NCI-H526 treated with DMSO at 0.1 percent for 48 hours (cell line): ENCODE measurements at regions not wholly inside any gene's neighbourhood (a gene's known extent, or its start where the extent isn't known, plus 50 kb on each side); places are given as distances from the start of the nearest gene placed in this dataset.

ENCODE experiments used
- DNase-seq: peaks from one replicate; lab custom pipeline; 2025; lab: John Stamatoyannopoulos, UW

DNA sequence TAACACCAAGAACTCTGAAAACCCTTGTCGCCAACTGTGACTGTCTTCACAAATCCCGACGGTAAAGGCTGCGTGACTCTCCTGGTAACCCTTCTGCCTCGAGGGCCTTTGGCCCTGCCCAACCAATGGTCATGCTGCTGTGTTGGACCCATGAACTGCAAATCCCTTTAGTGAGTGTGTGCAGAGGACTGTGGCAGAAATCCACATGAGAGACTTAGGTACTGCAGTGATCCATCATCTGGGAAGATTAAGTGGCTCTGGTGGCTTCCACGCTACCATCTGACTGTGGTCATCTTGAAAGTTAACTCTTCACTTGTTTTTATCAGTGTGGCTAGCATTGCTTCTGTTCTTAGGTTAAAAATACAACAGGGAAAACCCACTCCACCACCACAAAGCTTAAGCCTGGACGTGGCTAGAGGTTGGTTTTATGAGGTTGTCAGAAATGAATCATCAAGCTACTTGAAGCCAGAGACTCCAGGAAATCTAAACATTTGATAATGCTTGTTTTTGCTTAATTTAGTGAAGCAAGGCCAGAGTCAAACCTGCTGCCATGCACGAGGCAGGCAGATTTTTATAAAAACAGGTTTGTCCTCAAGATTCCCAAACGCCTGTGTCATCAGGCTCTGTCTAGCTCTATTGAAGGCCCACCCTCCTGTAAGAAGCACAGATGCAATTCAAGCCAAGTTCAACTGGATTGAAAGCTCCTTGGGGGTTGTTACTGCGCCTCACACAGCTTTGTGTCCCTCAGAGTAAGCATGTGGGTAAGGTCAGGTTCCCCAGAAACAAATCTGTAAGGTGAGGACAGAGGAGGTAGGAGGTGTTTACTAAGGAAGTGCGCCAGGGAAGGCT is 52.7 kb upstream of the ERCC6L2 start:
- DNase-seq, result no peak

DNA sequence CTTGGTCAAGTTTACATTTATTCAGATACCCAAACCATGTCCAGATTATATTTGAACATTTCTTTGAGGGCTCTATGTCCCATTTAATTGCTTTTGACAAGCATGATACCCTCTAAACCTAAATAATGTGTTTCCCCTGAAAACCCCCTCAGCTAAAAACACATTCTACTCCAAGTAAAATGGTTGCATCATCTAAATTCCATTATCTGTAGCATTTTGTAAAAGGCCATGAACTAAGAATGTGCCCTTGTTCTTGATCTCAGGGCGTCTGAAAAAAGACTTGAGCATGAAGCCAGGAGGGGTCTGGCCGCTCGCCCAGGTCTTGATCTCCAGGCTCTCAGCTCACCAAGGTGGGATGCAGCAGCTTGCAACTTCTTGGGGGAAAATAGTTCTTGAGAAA is 53.5 kb upstream of the ERCC6L2 start:
- no peak for DNase-seq

DNA sequence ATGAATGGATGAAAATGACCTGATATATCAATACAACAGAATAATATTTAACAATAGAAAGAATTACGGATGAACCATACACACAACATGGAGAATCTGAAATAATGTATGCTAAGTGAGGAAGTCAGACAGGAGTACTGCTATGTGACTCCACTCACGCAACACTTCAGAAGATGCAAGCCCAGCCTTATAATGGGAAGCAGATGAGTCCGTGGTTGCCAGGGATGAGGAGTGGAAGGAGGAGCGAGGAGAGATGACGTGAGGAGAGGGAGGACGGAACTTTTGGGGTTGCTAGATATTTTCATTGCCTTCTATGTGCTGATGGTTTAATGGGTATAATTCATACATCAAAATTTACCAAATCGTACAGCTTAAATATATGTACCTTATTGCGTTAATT is 55.4 kb upstream of the ERCC6L2 start:
- DNase-seq, result no peak

DNA sequence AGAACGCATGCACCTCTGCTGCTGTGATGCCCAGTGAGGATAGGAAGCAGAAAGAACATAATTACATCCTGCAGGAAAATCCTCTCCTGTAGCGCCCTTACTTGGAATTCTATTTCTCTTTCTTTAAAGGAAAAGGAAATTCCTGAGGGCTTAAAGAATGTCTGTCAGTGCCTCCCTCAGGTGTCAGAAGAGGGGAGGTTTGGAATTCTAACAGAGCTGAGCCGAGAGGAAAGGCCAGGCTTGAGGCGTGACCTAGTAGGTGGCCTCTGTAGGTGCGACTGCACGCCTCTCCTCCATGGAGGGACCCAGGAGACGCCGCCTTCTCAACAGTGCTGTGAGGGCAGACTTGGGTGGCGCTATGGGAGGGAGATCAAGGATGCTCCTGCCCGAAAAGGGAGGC is 55.9 kb upstream of the ERCC6L2 start:
- DNase-seq, result no peak

DNA sequence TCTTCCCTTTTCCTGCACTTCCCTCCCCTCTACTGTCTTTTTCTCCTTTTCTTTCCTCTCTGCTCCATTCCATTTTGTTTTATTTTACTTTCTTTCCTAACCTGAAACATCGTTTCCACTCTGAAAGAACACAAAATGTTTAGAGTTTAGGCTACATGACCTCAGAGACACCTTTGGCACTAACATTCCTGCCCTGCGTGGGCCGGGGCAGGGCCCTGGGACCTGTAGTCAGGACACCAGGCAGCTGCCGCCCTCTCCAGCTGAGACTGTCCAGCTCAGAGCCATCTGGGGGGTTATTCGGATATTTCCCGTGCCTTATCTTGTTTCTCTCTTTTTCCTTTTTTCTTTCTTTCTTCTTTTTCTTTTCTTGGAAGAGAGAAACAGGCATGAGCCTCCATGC is 58.3 kb upstream of the ERCC6L2 start:
- DNase-seq, result no peak

DNA sequence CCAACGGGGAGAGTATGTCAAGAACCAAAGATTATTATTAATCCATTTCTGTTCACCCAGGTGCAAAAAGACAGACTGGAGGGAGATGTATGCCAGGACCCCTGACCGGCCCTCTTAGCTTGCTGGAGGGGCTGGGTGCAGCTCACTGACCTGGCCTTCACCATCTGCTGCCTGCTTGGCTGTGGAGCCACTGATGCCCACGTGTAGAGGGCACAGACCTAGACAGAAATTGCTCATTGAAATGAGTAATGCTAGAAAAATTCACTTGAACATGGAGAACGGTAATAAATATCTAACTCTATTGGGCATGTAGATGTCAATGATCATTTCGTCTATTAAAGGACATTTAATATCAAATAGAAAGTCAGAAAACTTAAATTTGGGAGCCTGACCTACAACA is 58.8 kb upstream of the ERCC6L2 start:
- DNase-seq, result no peak

DNA sequence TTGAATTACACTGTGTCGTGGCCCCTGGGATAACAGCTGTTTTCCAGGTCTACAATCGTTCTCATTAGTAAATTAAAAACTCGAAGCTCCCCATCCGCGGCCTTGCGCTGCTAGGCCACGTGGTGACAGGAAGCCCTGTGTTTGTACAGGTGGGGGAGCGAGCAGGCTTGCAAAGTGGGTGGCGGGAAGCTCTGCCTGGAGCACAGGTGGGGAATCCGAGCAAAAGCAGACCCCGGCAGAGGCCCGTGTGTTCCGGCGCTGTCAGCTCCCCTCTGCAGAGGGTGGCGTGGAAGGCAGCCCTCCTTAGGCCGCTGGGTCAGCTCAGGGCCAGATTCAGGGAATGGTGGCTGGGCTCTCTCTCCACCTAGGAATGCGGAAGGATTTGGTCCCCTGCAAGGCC is 59.5 kb upstream of the ERCC6L2 start:
- DNase-seq, result no peak

DNA sequence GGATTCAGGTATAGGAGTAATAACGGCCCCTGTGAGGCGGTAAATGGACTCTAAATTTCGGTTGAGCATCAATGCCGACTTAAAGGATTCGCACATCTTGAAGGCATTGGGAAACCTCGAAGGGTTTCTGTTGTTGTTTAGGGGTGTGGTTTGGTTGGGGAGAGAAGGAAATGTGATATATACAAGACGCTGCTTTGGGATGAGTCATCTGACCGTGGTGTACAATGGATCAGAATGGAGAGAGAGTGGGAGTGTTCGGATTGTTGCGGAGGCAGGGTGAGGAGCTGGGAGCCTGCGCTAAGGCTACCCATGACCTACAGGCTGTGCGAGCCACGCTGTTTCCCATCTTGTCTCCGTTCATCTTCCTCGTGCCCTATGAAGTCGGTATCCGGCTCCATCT is 60.4 kb upstream of the ERCC6L2 start:
- no peak for DNase-seq

DNA sequence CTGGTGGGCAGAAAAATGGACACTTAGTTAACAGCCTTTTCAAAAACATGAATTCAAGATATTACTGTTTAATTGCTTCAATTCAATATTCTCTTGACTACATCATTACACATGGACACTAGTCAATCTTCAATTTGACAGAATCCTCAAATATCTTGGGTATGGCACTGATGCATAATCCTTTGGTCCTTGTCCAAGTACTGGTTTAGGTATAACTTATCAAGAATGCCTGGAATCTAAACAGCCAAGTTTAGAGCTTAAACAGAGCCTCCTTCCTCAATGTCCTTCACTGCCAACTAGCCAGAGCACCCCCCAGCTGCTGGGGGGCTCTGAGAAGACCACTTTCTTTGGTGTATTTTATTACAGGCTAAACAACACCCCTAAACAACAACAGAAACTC is 61.6 kb upstream of the ERCC6L2 start:
- no peak for DNase-seq

DNA sequence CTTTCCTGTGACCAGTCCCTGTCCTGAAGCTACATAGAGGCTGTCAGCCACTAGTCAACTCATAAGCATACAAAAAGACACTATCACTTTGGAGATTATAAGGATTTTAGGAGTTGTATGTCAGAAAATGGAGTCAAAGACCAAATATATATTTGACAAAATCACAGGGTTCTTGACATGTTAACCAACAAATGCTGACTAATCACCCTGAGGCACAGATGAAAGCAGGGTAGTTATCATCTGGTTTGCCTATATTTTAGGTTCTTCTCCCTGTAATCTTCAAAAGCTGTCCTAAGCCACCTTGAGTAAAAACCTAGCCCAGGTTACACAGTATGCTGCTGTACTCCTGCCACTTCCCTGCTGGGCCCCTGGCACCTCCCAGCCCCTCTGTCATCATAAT is 64.7 kb upstream of the ERCC6L2 start:
- DNase-seq, result no peak

DNA sequence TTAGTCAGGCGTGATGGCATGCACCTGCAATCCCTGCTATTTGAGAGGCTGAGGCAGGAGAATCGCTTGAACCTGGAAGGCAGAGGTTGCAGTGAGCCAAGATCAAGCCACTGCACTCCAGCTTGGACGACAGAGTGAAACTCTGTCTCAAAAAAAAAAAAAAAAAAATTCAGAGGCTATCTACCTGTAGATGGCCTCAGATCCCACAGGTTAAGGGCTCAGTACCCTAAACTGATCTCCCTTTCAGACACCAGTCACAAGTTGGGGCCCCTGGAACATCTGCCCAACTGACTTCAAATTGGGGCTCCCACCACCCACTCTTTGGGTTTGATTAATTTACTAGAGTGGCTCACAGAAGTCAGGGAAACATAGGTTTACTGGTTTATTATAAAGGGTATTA is 65.4 kb upstream of the ERCC6L2 start:
- DNase-seq, result no peak

DNA sequence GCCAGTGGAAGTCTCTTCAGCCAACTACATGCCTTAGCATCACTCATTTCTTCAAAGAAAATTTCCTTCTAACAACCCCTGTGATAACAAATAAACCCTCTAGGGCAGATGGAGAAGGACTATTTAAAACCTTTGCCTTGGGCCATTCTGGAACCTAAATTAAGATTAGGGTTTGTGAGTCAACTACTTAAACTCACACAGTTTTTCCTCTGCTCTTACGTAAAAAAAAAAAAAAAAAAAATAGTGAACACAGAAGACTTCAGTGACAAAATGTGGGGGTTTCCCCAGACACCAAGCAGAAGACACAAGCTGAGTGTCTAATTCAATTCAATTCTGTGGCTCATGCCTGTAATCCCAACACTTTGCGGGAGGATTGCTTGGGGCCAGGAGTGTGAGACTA is 65.8 kb upstream of the ERCC6L2 start:
- DNase-seq, result no peak

DNA sequence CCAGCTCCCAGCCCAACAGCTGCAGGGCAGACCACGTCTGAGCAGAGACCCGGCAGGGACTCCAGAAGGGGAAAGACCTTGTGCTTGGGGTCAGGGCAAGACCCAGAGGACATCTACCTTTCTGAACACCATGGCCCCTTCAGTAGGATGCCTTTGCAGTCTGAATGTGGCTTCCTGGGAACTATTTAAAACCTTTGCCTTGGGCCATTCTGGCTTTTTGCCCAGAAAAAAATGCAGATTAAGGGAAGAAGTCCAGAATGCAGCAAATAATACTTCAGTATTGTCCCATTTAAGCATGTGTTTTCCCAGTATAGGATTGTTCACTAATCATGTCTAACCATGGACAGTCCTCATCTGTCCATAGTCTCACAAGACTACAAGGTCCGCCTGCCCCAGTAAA is 67.5 kb upstream of the ERCC6L2 start:
- no peak for DNase-seq

DNA sequence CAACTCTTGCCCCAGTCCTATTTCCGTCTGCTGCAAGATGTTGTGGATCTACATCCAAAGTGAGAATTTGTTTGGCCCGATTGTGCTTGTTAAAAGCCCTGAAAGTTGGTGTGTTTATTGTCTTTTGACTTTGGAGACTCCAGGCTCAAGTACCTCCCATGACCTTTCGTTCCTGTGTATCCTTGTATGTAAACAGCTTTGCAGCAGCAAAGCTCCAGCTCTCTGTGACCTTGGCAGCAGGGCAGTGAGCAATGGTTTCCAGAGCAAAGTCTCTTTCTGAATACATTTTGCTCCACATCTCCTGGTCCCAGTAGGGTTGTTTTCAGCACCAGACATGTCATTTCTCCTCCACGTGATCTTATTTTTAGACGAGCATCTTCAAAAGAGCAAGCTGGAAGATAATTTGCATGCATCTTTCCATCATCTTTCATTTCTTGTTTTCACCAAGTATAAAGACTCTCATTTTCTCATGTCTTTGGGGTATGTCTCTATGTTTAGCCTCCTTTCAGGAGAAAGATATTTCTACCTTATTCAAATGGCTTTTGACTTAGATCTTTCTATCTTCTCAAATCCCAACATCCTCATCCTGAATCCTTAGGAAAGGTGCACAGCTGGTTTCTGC is 68.1 kb upstream of the ERCC6L2 start:
- no peak for DNase-seq

DNA sequence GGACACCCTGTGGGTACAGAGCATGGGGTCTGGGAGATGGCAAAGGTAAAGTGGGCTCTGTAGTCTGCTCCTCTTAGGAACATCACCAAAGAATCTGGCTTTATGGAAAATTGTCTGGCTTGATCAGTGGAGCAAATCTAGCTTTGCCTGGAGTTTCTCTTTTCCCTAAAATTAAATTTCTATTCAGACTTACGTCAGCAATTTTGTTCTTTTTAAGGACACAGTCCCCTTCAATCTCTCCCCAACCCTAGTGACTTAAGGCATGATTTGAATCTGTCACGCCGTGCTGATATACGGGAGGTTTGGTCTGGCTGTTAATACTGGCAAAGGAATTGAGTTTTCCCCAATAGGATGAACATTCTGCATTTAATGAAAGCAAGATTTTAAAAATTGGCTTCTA is 72.3 kb upstream of the ERCC6L2 start:
- no peak for DNase-seq

DNA sequence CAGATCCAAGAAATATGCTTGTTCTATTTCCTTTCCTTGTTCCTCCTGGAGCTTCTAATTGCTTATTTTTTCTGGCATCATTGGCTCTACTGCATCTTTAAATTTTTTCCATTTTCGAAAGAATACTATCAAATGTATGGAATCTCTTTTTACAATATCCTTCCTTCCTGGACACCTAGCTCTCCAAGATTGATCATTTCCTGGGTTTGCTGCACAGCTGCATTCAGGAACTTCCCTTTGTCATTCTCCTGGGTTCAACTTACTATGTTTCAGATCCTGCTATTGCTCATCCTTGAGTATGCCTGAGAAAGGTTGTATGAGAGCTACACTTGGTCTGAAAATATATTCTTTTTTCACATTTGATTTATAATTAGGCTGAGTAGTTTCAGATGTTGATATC is 73.7 kb upstream of the ERCC6L2 start:
- DNase-seq, result no peak

DNA sequence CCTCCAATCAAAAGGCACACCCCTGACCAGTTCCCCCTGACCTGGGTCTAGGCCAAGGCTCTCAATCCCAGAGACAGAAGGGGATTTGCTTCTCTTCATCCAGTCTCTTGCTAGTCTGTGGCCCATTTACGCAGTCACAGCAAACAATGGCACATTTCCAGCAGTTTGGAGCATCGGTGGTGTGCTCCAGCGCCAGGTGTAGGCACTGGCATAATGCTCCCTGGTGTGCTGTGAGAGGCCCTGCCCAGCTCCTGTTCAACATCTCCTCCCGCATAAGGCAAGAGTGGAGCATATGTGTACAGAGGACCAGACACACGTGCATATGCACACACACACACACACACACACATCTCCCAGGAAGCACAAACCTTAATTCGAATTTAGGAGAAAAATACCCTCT is 79.5 kb upstream of the ERCC6L2 start:
- no peak for DNase-seq

DNA sequence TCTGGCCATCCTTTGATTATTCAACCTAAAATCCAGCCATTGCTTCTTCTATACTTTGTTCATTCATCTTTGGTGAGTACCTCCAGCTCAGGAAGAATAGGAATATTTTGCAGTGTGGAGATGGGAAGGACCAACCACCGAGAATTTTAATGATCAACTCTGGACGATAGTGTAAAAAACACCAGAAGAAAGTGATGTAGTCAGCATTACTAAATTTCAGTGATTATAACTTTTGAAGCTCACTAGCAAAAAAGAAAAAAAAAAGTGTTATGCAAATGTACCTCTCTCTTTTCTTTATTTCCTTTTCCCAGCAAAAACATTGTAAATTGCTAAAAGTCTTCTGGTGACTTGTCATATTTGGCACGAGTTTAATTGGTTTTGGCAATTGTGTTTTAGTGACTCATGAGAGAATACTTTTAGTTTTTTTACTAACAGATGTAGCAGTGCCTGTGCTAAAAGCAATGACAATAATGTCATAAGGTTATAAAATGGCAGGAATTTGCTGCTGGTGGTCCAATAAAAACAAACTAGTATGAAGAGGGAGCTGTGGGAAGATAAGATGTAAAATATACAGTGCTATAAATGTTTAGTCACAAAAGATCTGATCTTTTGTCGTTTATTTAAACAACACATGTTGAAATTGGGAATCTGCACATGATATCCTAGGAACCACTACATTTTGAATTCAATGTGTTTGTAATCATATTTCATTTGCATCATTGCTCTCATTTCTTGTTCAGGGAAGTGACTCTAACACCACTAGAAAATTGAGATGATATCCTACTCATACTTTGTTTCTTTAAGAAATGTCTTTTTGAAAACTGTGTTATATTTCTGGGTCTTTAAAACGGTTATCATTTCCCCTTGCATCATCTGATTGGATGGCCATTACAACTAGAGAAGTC is 81.3 kb upstream of the ERCC6L2 start:
- DNase-seq, result no peak

DNA sequence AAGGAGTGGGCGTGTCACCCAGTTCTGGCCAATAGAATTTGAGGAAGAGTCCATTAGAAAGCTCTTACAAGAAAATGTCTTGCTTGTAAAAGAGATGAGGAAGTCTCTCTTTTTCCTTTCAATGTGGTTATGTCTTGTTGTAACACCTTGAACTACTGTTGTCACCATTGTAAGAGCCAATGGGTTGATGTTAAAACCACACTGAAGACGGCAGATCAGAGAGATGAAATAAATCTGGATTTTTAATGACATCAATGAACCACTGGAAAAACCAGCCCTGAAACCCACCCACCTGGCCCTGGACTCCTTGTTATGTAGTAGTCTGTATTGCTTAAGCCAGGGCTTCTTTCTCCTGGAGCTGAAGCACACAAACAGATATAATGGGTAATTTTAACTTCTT is 83.8 kb upstream of the ERCC6L2 start:
- DNase-seq, result no peak

DNA sequence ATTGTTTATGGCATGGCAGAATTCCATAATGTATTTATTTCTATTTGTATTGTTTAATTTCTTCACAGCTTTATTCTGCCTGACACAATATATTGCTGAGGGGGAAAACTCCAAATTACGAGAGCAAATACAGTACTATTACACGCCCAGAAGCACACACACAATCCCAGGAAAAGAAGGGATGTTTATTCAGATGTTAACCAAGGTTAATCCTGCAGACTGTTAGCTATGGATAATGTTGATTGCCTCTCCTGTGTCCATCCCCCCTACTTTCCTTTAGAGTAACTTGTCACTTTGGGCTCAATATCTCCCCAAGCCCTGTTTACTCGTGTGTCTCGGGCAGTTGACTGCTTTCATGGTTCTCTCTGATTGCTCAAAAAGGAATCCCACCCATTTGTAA is 84.2 kb upstream of the ERCC6L2 start:
- no peak for DNase-seq

DNA sequence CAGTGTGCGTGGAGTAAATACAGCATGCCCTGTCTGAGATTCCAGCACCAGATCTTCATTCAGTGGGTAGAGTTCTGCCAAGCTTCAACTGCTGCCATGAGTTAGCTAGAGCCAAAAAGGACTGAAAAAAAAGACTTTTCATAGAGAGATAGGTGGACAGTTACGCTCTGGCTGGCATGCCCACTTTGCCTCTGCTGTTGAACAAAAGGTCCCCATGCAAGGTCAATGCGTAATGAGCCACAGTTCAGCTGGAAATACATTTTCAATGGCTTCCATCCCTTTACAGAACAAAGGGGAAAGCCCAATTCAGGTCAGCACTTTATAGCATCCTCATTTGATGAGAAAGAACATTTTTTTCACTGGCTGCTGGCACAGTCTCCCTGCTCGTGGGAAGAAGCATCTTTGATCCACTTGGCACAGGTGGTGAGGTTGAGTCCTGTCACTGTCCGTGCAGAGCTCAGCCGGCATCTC is 86.9 kb upstream of the ERCC6L2 start:
- DNase-seq, result no peak

DNA sequence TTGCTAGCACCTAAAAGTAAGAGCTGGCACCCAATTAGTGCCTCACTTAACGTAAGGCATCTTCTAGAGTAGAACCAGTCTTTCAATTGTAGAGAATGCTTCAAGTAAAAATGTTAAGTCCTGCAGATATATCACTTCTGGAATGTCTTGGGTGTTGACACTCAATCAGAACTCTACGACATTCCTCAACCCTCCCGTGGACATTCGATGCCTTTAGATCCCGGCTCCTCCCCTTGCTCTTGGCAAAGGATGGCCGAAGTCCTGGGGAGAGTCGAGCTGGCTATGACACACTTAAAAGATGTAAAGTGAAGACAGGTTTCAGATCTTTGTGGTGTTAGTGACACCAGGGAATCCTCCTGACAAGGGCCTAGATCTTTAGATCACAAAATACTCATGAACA is 87.5 kb upstream of the ERCC6L2 start:
- no peak for DNase-seq

DNA sequence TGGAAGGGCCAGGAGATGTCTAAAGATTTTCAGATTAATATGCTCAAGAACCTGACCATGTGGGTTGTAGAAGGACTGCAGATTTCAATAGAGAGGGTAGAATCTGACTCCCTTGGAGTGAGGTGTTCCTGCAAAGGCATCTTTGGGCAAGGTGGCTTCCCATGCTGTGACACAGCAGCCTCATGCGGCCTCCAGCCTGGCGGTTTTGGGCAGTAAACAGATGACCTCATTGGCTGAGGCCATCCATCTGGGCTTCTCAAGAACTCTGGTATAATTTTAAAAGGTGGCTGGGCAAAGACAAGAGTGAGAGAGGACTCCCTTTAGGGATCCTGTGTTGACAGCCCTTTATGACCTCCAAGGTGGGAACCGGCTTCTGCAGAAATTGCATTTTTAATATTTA is 90.3 kb upstream of the ERCC6L2 start:
- DNase-seq, result no peak
